Muscle of leg (tissue), 3 donors: ENCODE measurements at regions not wholly inside any gene's neighbourhood (a gene's known extent, or its start where the extent isn't known, plus 50 kb on each side); places are given as distances from the start of the nearest gene placed in this dataset.

Source experiments
- DNase-seq: peaks from one replicate; pipeline ENCODE4 v3.0.0; 2013
- H3K27ac ChIP-seq: one replicate; pipeline ENCODE4 v1.5.1; 2013; ENCODE audit warnings: mild to moderate bottlenecking, low read length, control low read depth
- H3K27me3 ChIP-seq: one replicate; pipeline ENCODE4 v1.6.1; 2013; ENCODE audit warnings: low read length; ENCODE audit not compliant: control insufficient read depth, insufficient read depth
- H3K36me3 ChIP-seq: one replicate; pipeline ENCODE4 v1.6.1; 2013; ENCODE audit warnings: low read length; ENCODE audit not compliant: control insufficient read depth, insufficient read depth
- H3K4me1 ChIP-seq: one replicate; pipeline ENCODE4 v1.6.1; 2013; ENCODE audit warnings: low read length; ENCODE audit not compliant: control insufficient read depth, insufficient read depth
- H3K4me3 ChIP-seq: one replicate; pipeline ENCODE4 v1.5.1; 2013; ENCODE audit warnings: low read length, control low read depth
- H3K9me3 ChIP-seq: replicated peaks from 2 replicates; pipeline ENCODE4 v1.6.1; 2013; ENCODE audit warnings: low read depth, low read length; ENCODE audit not compliant: control insufficient read depth
- WGBS: methylation state at CpG from one replicate; pipeline ENCODE4 v1.1.5; 2013; ENCODE audit warnings: missing lambda C conversion rate; ENCODE audit not compliant: insufficient coverage; 5-methylcytosine and 5-hydroxymethylcytosine counted together

- no peaks in the 10 kb centered on the region for H3K9me3 ChIP-seq
- H3K4me1 ChIP-seq, result peaks cover 5% of the 10 kb centered on the region
- H3K27me3 ChIP-seq, result no peaks in the 10 kb centered on the region
- H3K27ac ChIP-seq, result no peak overlapping the region
- DNase-seq, result peak; percentile 68
- peaks cover 2% of the 10 kb centered on the region for H3K36me3 ChIP-seq
- 19% methylated on average over 4 of the region's 16 CpGs for WGBS
- peak overlapping the region; percentile 9 for H3K4me3 ChIP-seq
These were observed 297.9 kb downstream of the UTRN start for GRCh38 chr6:144582939-144583613.

- H3K27me3 ChIP-seq, result no peaks in the 10 kb centered on the region
- no peak overlapping the region for H3K4me3 ChIP-seq
- H3K27ac ChIP-seq, result no peak overlapping the region
- H3K36me3 ChIP-seq, result peaks cover under 1% of the 10 kb centered on the region
- H3K4me1 ChIP-seq, result peaks cover 5% of the 10 kb centered on the region
- H3K9me3 ChIP-seq, result no peaks in the 10 kb centered on the region
- no peak for DNase-seq
- no CpG with 5 or more reads among the region's 1 CpG for WGBS
These were observed 298.4 kb downstream of the UTRN start for GRCh38 chr6:144583614-144583954.

- peak; percentile 63 for DNase-seq
- H3K9me3 ChIP-seq, result no peaks in the 10 kb centered on the region
- no peaks in the 10 kb centered on the region for H3K27me3 ChIP-seq
- no peaks in the 10 kb centered on the region for H3K36me3 ChIP-seq
- no CpG with 5 or more reads among the region's 3 CpGs for WGBS
- H3K4me3 ChIP-seq, result no peak overlapping the region
- H3K4me1 ChIP-seq, result peaks cover 5% of the 10 kb centered on the region
- no peak overlapping the region for H3K27ac ChIP-seq
These were observed 300.2 kb downstream of the UTRN start for GRCh38 chr6:144585217-144585814.

GRCh38 chr6:144586986-144587385 is 301.9 kb downstream of the UTRN start:
- H3K4me1 ChIP-seq, result peaks cover 5% of the 10 kb centered on the region
- H3K36me3 ChIP-seq, result peaks cover 3% of the 10 kb centered on the region
- H3K27me3 ChIP-seq, result no peaks in the 10 kb centered on the region
- no peak overlapping the region for H3K27ac ChIP-seq
- no peak for DNase-seq
- H3K4me3 ChIP-seq, result no peak overlapping the region
- WGBS, result 100% methylated on average over 2 of the region's 3 CpGs
- H3K9me3 ChIP-seq, result no peaks in the 10 kb centered on the region

- Histone ChIP-seq H3K4me1 (no peaks in the 10 kb centered on the region), H3K36me3 (peaks cover 3% of the 10 kb centered on the region), H3K27me3 (no peaks in the 10 kb centered on the region), H3K27ac (no peak overlapping the region), H3K9me3 (no peaks in the 10 kb centered on the region), H3K4me3 (no peak overlapping the region)
- no peak for DNase-seq
- WGBS, result no CpG with 5 or more reads among the region's 1 CpG
These were observed 303.7 kb downstream of the UTRN start for GRCh38 chr6:144588697-144589325.

- no CpG with 5 or more reads among the region's 4 CpGs for WGBS
- Histone ChIP-seq H3K27me3 (no peaks in the 10 kb centered on the region), H3K36me3 (peaks cover 3% of the 10 kb centered on the region), H3K27ac (no peak overlapping the region), H3K4me3 (no peak overlapping the region), H3K4me1 (no peaks in the 10 kb centered on the region), H3K9me3 (no peaks in the 10 kb centered on the region)
- DNase-seq, result peak; percentile 75
These were observed 305.4 kb downstream of the UTRN start for GRCh38 chr6:144590532-144590931.

GRCh38 chr6:144593392-144593791 is 308.3 kb downstream of the UTRN start:
- WGBS, result 91% methylated on average over 1 of the region's 1 CpG

GRCh38 chr6:144594585-144594984 is 309.4 kb downstream of the UTRN start:
- H3K27ac ChIP-seq, result no peak overlapping the region
- no peaks in the 10 kb centered on the region for H3K9me3 ChIP-seq
- DNase-seq, result peak; percentile 14
- peaks cover 3% of the 10 kb centered on the region for H3K36me3 ChIP-seq
- no peak overlapping the region for H3K4me3 ChIP-seq
- WGBS, result no CpG with 5 or more reads among the region's 1 CpG
- no peaks in the 10 kb centered on the region for H3K4me1 ChIP-seq
- no peaks in the 10 kb centered on the region for H3K27me3 ChIP-seq

More at GRCh38 chr6:144593392-144593791, 308.3 kb downstream of the UTRN start:
- peaks cover 3% of the 10 kb centered on the region for H3K36me3 ChIP-seq
- H3K27ac ChIP-seq, result no peak overlapping the region
- no peak for DNase-seq
- H3K27me3 ChIP-seq, result no peaks in the 10 kb centered on the region
- H3K9me3 ChIP-seq, result no peaks in the 10 kb centered on the region
- H3K4me3 ChIP-seq, result no peak overlapping the region
- H3K4me1 ChIP-seq, result no peaks in the 10 kb centered on the region

GRCh38 chr6:144595266-144595665 is 310.1 kb downstream of the UTRN start:
- Histone ChIP-seq H3K4me1 (no peaks in the 10 kb centered on the region), H3K9me3 (peaks cover 2% of the 10 kb centered on the region), H3K27me3 (no peaks in the 10 kb centered on the region), H3K27ac (no peak overlapping the region), H3K4me3 (no peak overlapping the region), H3K36me3 (peaks cover 3% of the 10 kb centered on the region)
- no peak for DNase-seq
- 94% methylated on average over 2 of the region's 3 CpGs for WGBS

GRCh38 chr6:144597511-144597910 is 312.4 kb downstream of the UTRN start:
- Histone ChIP-seq H3K36me3 (no peaks in the 10 kb centered on the region), H3K9me3 (peaks cover 10% of the 10 kb centered on the region), H3K4me1 (no peaks in the 10 kb centered on the region), H3K27ac (no peak overlapping the region), H3K4me3 (no peak overlapping the region), H3K27me3 (no peaks in the 10 kb centered on the region)
- no peak for DNase-seq
